Colonic mucosa (tissue), 4 donors: ENCODE measurements at regions not wholly inside any gene's neighbourhood (a gene's known extent, or its start where the extent isn't known, plus 50 kb on each side); places are given as distances from the start of the nearest gene placed in this dataset.
"Not testable (repeated sequence)": the region's sequence is repeated elsewhere in the genome, so short reads cannot be mapped to it uniquely, and the experiment has no call there.

Experiments used
- DNase-seq: peaks from one replicate; pipeline ENCODE4 v3.0.0-alpha.2; 2020
- H3K27ac ChIP-seq: fragments of 200-600 bp; one replicate; pipeline ENCODE4 v1.8.0; 2021
- H3K27me3 ChIP-seq: fragments of 200-600 bp; one replicate; pipeline ENCODE4 v1.8.0; 2021
- H3K36me3 ChIP-seq: fragments of 200-600 bp; one replicate; pipeline ENCODE4 v1.8.0; 2021
- H3K4me1 ChIP-seq: fragments of 200-600 bp; one replicate; pipeline ENCODE4 v1.8.0; 2021; ENCODE audit warnings: mild to moderate bottlenecking
- H3K4me3 ChIP-seq: fragments of 200-600 bp; one replicate; pipeline ENCODE4 v1.8.0; 2021
- H3K9ac ChIP-seq, 2 donors: one replicate each; pipeline ENCODE4 v1.7.0; 2013; ENCODE audit warnings: control low read depth in 2 of 2, low read depth in 2 of 2, low read length in 2 of 2
- H3K9me3 ChIP-seq: fragments of 200-600 bp; one replicate; pipeline ENCODE4 v1.8.0; 2021
- CTCF ChIP-seq: fragments of 200-600 bp; IDR thresholded peaks from one replicate; pipeline ENCODE4 v1.8.0; 2022; ENCODE audit warnings: antibody characterized with exemption, mild to moderate bottlenecking
- intact Hi-C: fragments of 100-400 bp; cut with DNase I; formaldehyde crosslinking; loops from one replicate; pipeline ENCODE4 v1.14.1; 2022
- donor health status: healthy.
- donor health status: DM: no; HTN: no; CAD: no.
- donor health status: DM: no; HTN: no; CAD: no.

GRCh38 chr3:177807150-177807875 lies 610.0 kb upstream of the TBL1XR1 start:
- no peaks in the 10 kb centered on the region for H3K4me1 ChIP-seq
- intact Hi-C loops, result no loop called here
- no peaks in the 10 kb centered on the region for H3K27me3 ChIP-seq
- no peaks in the 10 kb centered on the region for H3K36me3 ChIP-seq
- H3K9me3 ChIP-seq, result no peaks in the 10 kb centered on the region
- no peak overlapping the region for H3K9ac ChIP-seq
- TF ChIP-seq CTCF, result no peak
- H3K27ac ChIP-seq, result no peak overlapping the region
- DNase-seq, result no peak
- H3K4me3 ChIP-seq, result no peak overlapping the region

GRCh38 chr3:177808928-177809478 lies 611.7 kb upstream of the TBL1XR1 start:
- H3K27ac ChIP-seq, intact Hi-C loops, H3K4me3 ChIP-seq, H3K9ac ChIP-seq, DNase-seq, H3K9me3 ChIP-seq, H3K27me3 ChIP-seq, H3K4me1 ChIP-seq, H3K36me3 ChIP-seq: not testable (repeated sequence)

- Histone ChIP-seq H3K4me3 (no peak overlapping the region), H3K9me3 (no peaks in the 10 kb centered on the region), H3K27me3 (no peaks in the 10 kb centered on the region), H3K9ac (no peak overlapping the region), H3K4me1 (no peaks in the 10 kb centered on the region), H3K27ac (no peak overlapping the region), H3K36me3 (no peaks in the 10 kb centered on the region)
- TF ChIP-seq CTCF, result no peak
- DNase-seq, result no peak
- intact Hi-C loops, result no loop called here
These were observed 612.9 kb upstream of the TBL1XR1 start for GRCh38 chr3:177810162-177810623.

- no peaks in the 10 kb centered on the region for H3K4me1 ChIP-seq
- H3K9me3 ChIP-seq, result no peaks in the 10 kb centered on the region
- H3K27ac ChIP-seq, result no peak overlapping the region
- no peak overlapping the region for H3K4me3 ChIP-seq
- no peak for DNase-seq
- no peaks in the 10 kb centered on the region for H3K27me3 ChIP-seq
- TF ChIP-seq CTCF, result no peak
- H3K36me3 ChIP-seq, result no peaks in the 10 kb centered on the region
- no peak overlapping the region for H3K9ac ChIP-seq
- intact Hi-C loops, result no loop called here
These were observed 613.8 kb upstream of the TBL1XR1 start for GRCh38 chr3:177811112-177811511.

GRCh38 chr3:177811835-177812234 lies 614.6 kb upstream of the TBL1XR1 start:
- Histone ChIP-seq H3K4me1 (no peaks in the 10 kb centered on the region), H3K4me3 (no peak overlapping the region), H3K9me3 (no peaks in the 10 kb centered on the region), H3K27ac (no peak overlapping the region), H3K9ac (no peak overlapping the region), H3K36me3 (no peaks in the 10 kb centered on the region), H3K27me3 (no peaks in the 10 kb centered on the region)
- TF ChIP-seq CTCF, result no peak
- intact Hi-C loops, result no loop called here
- DNase-seq, result no peak

GRCh38 chr3:177812492-177812891 lies 615.2 kb upstream of the TBL1XR1 start:
- no peaks in the 10 kb centered on the region for H3K9me3 ChIP-seq
- no peak for TF ChIP-seq CTCF
- no peaks in the 10 kb centered on the region for H3K27me3 ChIP-seq
- no peak overlapping the region for H3K9ac ChIP-seq
- no peak overlapping the region for H3K27ac ChIP-seq
- H3K36me3 ChIP-seq, result no peaks in the 10 kb centered on the region
- DNase-seq, result no peak
- no peak overlapping the region for H3K4me3 ChIP-seq
- no peaks in the 10 kb centered on the region for H3K4me1 ChIP-seq
- intact Hi-C loops, result no loop called here
